ENCODE measurements at regions not wholly inside any gene's neighbourhood (a gene's known extent, or its start where the extent isn't known, plus 50 kb on each side); places are given as distances from the start of the nearest gene placed in this dataset.

DNA sequence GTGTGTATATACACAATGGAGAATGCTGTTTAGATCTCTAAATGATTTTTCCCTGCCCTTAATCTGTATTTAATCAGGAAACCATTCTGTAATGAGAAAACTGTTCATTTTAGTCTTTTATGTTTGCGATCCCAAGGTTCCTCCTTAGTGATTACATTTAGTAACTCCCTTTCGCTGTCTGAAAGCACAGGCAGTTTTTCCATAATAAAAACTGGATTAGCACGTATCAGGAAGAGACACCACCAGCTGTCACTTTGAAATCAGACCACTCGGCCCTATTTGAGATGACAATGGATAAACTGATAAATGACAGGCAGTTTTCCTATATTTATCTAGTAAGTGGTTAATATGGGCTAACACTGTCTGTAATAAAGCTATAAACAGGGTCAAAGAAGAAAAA is 370.9 kb downstream of the NR4A2 start:
- 46% methylated on average over 4 of the region's 4 CpGs for WGBS (ENCODE audit: missing lambda C conversion rate)
- Histone ChIP-seq H3K4me2 (no peak overlapping the region), H3K27ac (no peak overlapping the region), H3K4me3 (no peak overlapping the region), H3K9me3 (no peaks in the 10 kb centered on the region), H3K4me1 (no peaks in the 10 kb centered on the region)
- DNase-seq (ENCODE audit: low read depth in 1 of 2, low spot score in 1 of 2) (no peak), ATAC-seq (no peak), FAIRE-seq (no peak)
- TF ChIP-seq HES2 (IDR thresholded peaks at IDR 0.05) (no peak), CHD2 (IDR thresholded peaks at IDR 0.05; ENCODE audit: low read length, partially characterized antibody) (no peak), NPAS2 (CRISPR knock-in tag; IDR thresholded peaks at IDR 0.05; ENCODE audit: borderline replicate concordance) (no peak), HEYL (CRISPR knock-in tag; IDR thresholded peaks at IDR 0.05) (no peak), FOXS1 (CRISPR knock-in tag; IDR thresholded peaks at IDR 0.05) (no peak), NR3C1 (IDR thresholded peaks at IDR 0.05) (no peak), CBX2 (IDR thresholded peaks at IDR 0.05; ENCODE audit: borderline replicate concordance, low read depth) (no peak)
- TF ChIP-seq, protein P1, sequence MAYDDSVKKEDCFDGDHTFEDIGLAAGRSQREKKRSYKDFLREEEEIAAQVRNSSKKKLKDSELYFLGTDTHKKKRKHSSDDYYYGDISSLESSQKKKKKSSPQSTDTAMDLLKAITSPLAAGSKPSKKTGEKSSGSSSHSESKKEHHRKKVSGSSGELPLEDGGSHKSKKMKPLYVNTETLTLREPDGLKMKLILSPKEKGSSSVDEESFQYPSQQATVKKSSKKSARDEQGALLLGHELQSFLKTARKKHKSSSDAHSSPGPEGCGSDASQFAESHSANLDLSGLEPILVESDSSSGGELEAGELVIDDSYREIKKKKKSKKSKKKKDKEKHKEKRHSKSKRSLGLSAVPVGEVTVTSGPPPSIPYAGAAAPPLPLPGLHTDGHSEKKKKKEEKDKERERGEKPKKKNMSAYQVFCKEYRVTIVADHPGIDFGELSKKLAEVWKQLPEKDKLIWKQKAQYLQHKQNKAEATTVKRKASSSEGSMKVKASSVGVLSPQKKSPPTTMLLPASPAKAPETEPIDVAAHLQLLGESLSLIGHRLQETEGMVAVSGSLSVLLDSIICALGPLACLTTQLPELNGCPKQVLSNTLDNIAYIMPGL (CRISPR knock-in tag; IDR thresholded peaks at IDR 0.05; ENCODE audit: borderline replicate concordance), result no peak
- TF ChIP-seq, protein P2, sequence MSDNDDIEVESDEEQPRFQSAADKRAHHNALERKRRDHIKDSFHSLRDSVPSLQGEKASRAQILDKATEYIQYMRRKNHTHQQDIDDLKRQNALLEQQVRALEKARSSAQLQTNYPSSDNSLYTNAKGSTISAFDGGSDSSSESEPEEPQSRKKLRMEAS (IDR thresholded peaks at IDR 0.05), result no peak
- ChIA-PET POLR2A (no interaction called here), CTCF (no interaction called here)

DNA sequence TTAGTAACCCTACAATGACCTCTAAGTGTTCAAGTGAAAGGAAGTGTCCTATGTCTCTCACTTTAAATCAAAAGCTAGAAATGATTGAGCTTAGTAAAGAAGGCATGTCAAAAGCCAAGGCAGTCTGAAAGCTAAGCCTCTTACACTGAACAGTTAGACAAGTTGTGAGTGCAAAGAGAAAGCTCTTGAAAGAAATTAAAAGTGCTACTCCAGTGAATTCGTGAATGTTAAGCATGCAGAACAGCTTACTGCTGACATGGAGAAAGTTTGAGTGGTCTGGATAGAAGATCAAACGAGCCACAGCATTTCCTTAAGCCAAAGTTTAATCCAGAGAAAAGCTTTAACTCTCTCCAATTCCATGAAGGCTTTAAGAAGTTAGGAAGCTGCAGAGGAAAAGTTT is 373.7 kb downstream of the NR4A2 start:
- no peak overlapping the region for H3K4me2 ChIP-seq
- H3K4me3 ChIP-seq, result no peak overlapping the region
- no peak for TF ChIP-seq EHF (CRISPR knock-in tag; IDR thresholded peaks at IDR 0.05)
- TF ChIP-seq HEYL (CRISPR knock-in tag; IDR thresholded peaks at IDR 0.05), result no peak
- TF ChIP-seq, protein P1 (CRISPR knock-in tag; IDR thresholded peaks at IDR 0.05; ENCODE audit: borderline replicate concordance), result no peak
- TF ChIP-seq POLR2AphosphoS2 (conservative IDR thresholded peaks at IDR 0.05; ENCODE audit: low read length), result no peak
- no peak for TF ChIP-seq PHF8 (IDR thresholded peaks at IDR 0.05; ENCODE audit: borderline replicate concordance, low read depth)
- TF ChIP-seq MYC (IDR thresholded peaks at IDR 0.05; ENCODE audit: borderline replicate concordance, low read length), result no peak
- TF ChIP-seq CHD4 (IDR thresholded peaks at IDR 0.05; ENCODE audit: borderline replicate concordance), result no peak
- no peak for TF ChIP-seq RCOR1 (IDR thresholded peaks at IDR 0.05; ENCODE audit: low read depth, low read length)
- TF ChIP-seq RNF2 (IDR thresholded peaks at IDR 0.05; ENCODE audit: borderline replicate concordance, low read depth), result no peak
- H3K27ac ChIP-seq, result no peak overlapping the region
- ChIA-PET POLR2A (no interaction called here), CTCF (no interaction called here)
- 3% methylated on average over 2 of the region's 2 CpGs for WGBS (ENCODE audit: missing lambda C conversion rate)
- ATAC-seq (no peak), DNase-seq (ENCODE audit: low read depth in 1 of 2, low spot score in 1 of 2) (no peak), FAIRE-seq (no peak)
- no peaks in the 10 kb centered on the region for H3K4me1 ChIP-seq
- no peaks in the 10 kb centered on the region for H3K9me3 ChIP-seq

GRCh38 chr2:155947069-155947468 is 385.5 kb downstream of the NR4A2 start:
- H3K4me2 ChIP-seq, result no peak overlapping the region
- H3K4me1 ChIP-seq, result no peaks in the 10 kb centered on the region
- H3K27ac ChIP-seq, result no peak overlapping the region
- ChIA-PET POLR2A (no interaction called here), CTCF (interaction anchor here (1.1 kb wide), 1 partner anchor 8 kb away, joined by 3 read pairs; no protein-coding TSS in a partner anchor)
- no peak for FAIRE-seq
- DNase-seq (ENCODE audit: low read depth in 1 of 2, low spot score in 1 of 2), result no peak
- WGBS (ENCODE audit: missing lambda C conversion rate), result 26% methylated on average over 3 of the region's 3 CpGs
- no peaks in the 10 kb centered on the region for H3K9me3 ChIP-seq
- no peak for ATAC-seq
- H3K4me3 ChIP-seq, result no peak overlapping the region
- TF ChIP-seq HOXA7 (CRISPR knock-in tag; IDR thresholded peaks at IDR 0.05) (no peak), EHMT2 (IDR thresholded peaks at IDR 0.05; ENCODE audit: low read depth) (no peak), EHF (CRISPR knock-in tag; IDR thresholded peaks at IDR 0.05) (no peak), KDM1A (IDR thresholded peaks at IDR 0.05; ENCODE audit: low read depth) (no peak), CTCF (IDR thresholded peaks at IDR 0.05) (no peak), PHF8 (IDR thresholded peaks at IDR 0.05; ENCODE audit: borderline replicate concordance, low read depth) (no peak), TFCP2L1 (CRISPR knock-in tag; IDR thresholded peaks at IDR 0.05) (no peak), RFX5 (IDR thresholded peaks at IDR 0.05) (no peak), CBX8 (IDR thresholded peaks at IDR 0.05) (no peak), HDAC2 (IDR thresholded peaks at IDR 0.05) (no peak), RCOR1 (IDR thresholded peaks at IDR 0.05; ENCODE audit: low read depth, low read length) (no peak), CBX2 (IDR thresholded peaks at IDR 0.05; ENCODE audit: borderline replicate concordance, low read depth) (no peak), CEBPB (IDR thresholded peaks at IDR 0.05) (no peak), MAFK (IDR thresholded peaks at IDR 0.05; ENCODE audit: partially characterized antibody) (no peak), TP53 (CRISPR knock-in tag; IDR thresholded peaks at IDR 0.05) (no peak), NR3C1 (IDR thresholded peaks at IDR 0.05) (no peak), FOSB (CRISPR knock-in tag; IDR thresholded peaks at IDR 0.05) (no peak)
- TF ChIP-seq, protein P3, sequence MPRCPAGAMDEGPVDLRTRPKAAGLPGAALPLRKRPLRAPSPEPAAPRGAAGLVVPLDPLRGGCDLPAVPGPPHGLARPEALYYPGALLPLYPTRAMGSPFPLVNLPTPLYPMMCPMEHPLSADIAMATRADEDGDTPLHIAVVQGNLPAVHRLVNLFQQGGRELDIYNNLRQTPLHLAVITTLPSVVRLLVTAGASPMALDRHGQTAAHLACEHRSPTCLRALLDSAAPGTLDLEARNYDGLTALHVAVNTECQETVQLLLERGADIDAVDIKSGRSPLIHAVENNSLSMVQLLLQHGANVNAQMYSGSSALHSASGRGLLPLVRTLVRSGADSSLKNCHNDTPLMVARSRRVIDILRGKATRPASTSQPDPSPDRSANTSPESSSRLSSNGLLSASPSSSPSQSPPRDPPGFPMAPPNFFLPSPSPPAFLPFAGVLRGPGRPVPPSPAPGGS (IDR thresholded peaks at IDR 0.05), result no peak

Data from A549 (cell line).